GM12878 (cell line): ENCODE measurements at regions not wholly inside any gene's neighbourhood (a gene's known extent, or its start where the extent isn't known, plus 50 kb on each side); places are given as distances from the start of the nearest gene placed in this dataset.

Experiments used
- ATAC-seq: fragments of 200-7000 bp; cut with Tn5 transposase; 3 replicates; pipeline ENCODE4 v1.9.1; 2020; ENCODE audit warnings: mild to moderate bottlenecking, moderate library complexity
- BruUV-seq: library from RNA; stranded (reverse); fragments of 400-500 nt; replicated peaks from 2 replicates; lab custom pipeline; 2021; lab: Mats Ljungman, UMichigan
- CTCF ChIA-PET: fragments of 300-600 bp; sonication (Branson Sonifier 250); formaldehyde crosslinking; extraction: SDS; loops from one replicate; lab custom pipeline; 2021; ENCODE audit warnings: inconsistent platforms; lab: Yijun Ruan, JAX
- POLR2A ChIA-PET: fragments of 350-600 bp; formaldehyde crosslinking; extraction: SDS; loops from one replicate; lab custom pipeline; 2021; ENCODE audit warnings: inconsistent platforms; lab: Charles Lee
- RAD21 ChIA-PET: fragments of 300-600 bp; sonication (Branson Sonifier 250); formaldehyde crosslinking; loops from one replicate; lab custom pipeline; 2023; ENCODE audit warnings: antibody characterized with exemption; ENCODE audit not compliant: unreplicated experiment; lab: Charles Lee
- SMC1A ChIA-PET: fragments of 300-600 bp; sonication (Branson Sonifier 250); formaldehyde crosslinking; loops from one replicate; lab custom pipeline; 2023; ENCODE audit not compliant: unreplicated experiment, uncharacterized antibody; lab: Charles Lee
- DNase-seq: peaks from one replicate; pipeline ENCODE4 v3.0.0-alpha.2; 2011; ENCODE audit warnings: low read depth, low spot score
- FAIRE-seq: peaks from 3 replicates; lab custom pipeline; 2011; peaks lifted over from hg19 to GRCh38; lab: Jason Lieb, UNC
- H2AFZ ChIP-seq: 2 replicates; pipeline ENCODE4 v1.6.0; 2011; ENCODE audit warnings: low read depth, low read length, control low read depth; ENCODE audit not compliant: control insufficient read depth
- H3K27ac ChIP-seq: 2 replicates; pipeline ENCODE4 v1.5.1; 2011; ENCODE audit warnings: control low read depth; ENCODE audit not compliant: control insufficient read depth, insufficient read depth
- H3K27me3 ChIP-seq, 2 experiments: replicated peaks in 1 of 2; 2 replicates each; pipeline versions ENCODE4 v1.6.0 to v1.6.1; 2011; ENCODE audit warnings: low read length in 1 of 2; ENCODE audit not compliant: control insufficient read depth in 2 of 2, insufficient read depth in 2 of 2
- H3K36me3 ChIP-seq, 2 experiments: 2 replicates each; pipeline ENCODE4 v1.5.1; 2011; ENCODE audit warnings: low read length in 1 of 2; ENCODE audit not compliant: control insufficient read depth in 2 of 2, insufficient read depth in 2 of 2
- H3K4me1 ChIP-seq: 2 replicates; pipeline ENCODE4 v1.6.1; 2011; ENCODE audit warnings: mild to moderate bottlenecking, low read length, moderate library complexity, mixed read lengths; ENCODE audit not compliant: control insufficient read depth, insufficient read depth
- H3K4me2 ChIP-seq: 2 replicates; pipeline ENCODE4 v1.6.0; 2011; ENCODE audit warnings: control low read depth; ENCODE audit not compliant: control insufficient read depth, insufficient read depth
- H3K4me3 ChIP-seq: fragments of 200-600 bp; sonication (generic); 2 replicates; pipeline ENCODE4 v1.5.1; 2016
- H3K79me2 ChIP-seq: 2 replicates; pipeline ENCODE4 v1.6.0; 2011; ENCODE audit warnings: low read length; ENCODE audit not compliant: control insufficient read depth, insufficient read depth
- H3K9ac ChIP-seq: 2 replicates; pipeline ENCODE4 v1.8.0; 2011; ENCODE audit warnings: low read length, control low read depth, mixed read lengths; ENCODE audit not compliant: control insufficient read depth, insufficient read depth
- H3K9me3 ChIP-seq: replicated peaks from 3 replicates; pipeline ENCODE4 v1.5.1; 2011; ENCODE audit warnings: mild to moderate bottlenecking, low read length; ENCODE audit not compliant: control insufficient read depth, insufficient read depth
- H4K20me1 ChIP-seq: 2 replicates; pipeline ENCODE4 v1.6.0; 2011; ENCODE audit not compliant: control insufficient read depth, insufficient read depth
- ATF3 ChIP-seq: IDR thresholded peaks from 2 replicates; pipeline ENCODE4 v1.6.1; 2011; ENCODE audit warnings: low read depth, mild to moderate bottlenecking, low read length, moderate library complexity, borderline replicate concordance; ENCODE audit errors: extremely low read depth
- BRCA1 ChIP-seq: IDR thresholded peaks from 2 replicates; pipeline ENCODE4 v1.6.1; 2011; ENCODE audit warnings: low read depth, low read length, improper control_type of control experiment
- CHD1 ChIP-seq: IDR thresholded peaks from 2 replicates; pipeline ENCODE4 v1.6.1; 2012; ENCODE audit warnings: low read depth, low read length, improper control_type of control experiment
- E2F4 ChIP-seq: IDR thresholded peaks from 2 replicates; pipeline ENCODE4 v1.6.1; 2012; ENCODE audit warnings: low read depth, low read length, improper control_type of control experiment
- ELK1 ChIP-seq: IDR thresholded peaks from 2 replicates; pipeline ENCODE4 v1.6.1; 2012; ENCODE audit warnings: low read depth, low read length, improper control_type of control experiment
- IRF4 ChIP-seq: IDR thresholded peaks from 2 replicates; pipeline ENCODE4 v1.6.1; 2011; ENCODE audit warnings: low read depth, low read length
- MTA3 ChIP-seq: IDR thresholded peaks from 2 replicates; pipeline ENCODE4 v1.6.1; 2012; ENCODE audit warnings: low read length, inconsistent platforms, borderline replicate concordance
- PAX8 ChIP-seq: fragments of 450-650 bp; IDR thresholded peaks from 2 replicates; pipeline ENCODE4 v1.6.1; 2017; ENCODE audit warnings: mild to moderate bottlenecking, moderate library complexity
- RAD51 ChIP-seq: fragments of 450-650 bp; IDR thresholded peaks from 2 replicates; pipeline ENCODE4 v1.6.1; 2016; ENCODE audit warnings: moderate library complexity, mild to moderate bottlenecking, inconsistent platforms
- SIN3A ChIP-seq: IDR thresholded peaks from 2 replicates; pipeline ENCODE4 v1.6.1; 2012; ENCODE audit warnings: low read depth, low read length, improper control_type of control experiment
- SKIL ChIP-seq: fragments of 450-650 bp; IDR thresholded peaks from 2 replicates; pipeline ENCODE4 v1.6.1; 2017; ENCODE audit warnings: mild to moderate bottlenecking, low read depth, inconsistent platforms; ENCODE audit not compliant: poor library complexity, severe bottlenecking
- TCF3 ChIP-seq: IDR thresholded peaks from 2 replicates; pipeline ENCODE4 v1.6.1; 2012; ENCODE audit warnings: low read depth, mild to moderate bottlenecking, low read length, borderline replicate concordance; ENCODE audit not compliant: insufficient read depth
- ZNF274 ChIP-seq: IDR thresholded peaks from one replicate; pipeline ENCODE4 v1.8.0; 2011; ENCODE audit not compliant: insufficient read length, insufficient read depth
- WGBS: methylation state at CpG from one replicate; pipeline ENCODE4 v1.1.6; 2016; ENCODE audit warnings: low lambda C conversion rate; ENCODE audit not compliant: insufficient replicate concordance, insufficient coverage; ENCODE audit errors: missing lambda C conversion rate; 5-methylcytosine and 5-hydroxymethylcytosine counted together
- in situ Hi-C: fragments of 300-500 bp; cut with MboI; formaldehyde crosslinking; loops from 9 replicates; pipeline ENCODE4 v1.14.3; 2018; ENCODE audit warnings: mixed read lengths
- intact Hi-C: fragments of 100-400 bp; cut with micrococcal nuclease; formaldehyde crosslinking; loops from one replicate; pipeline ENCODE4 v1.14.2; 2022; ENCODE audit not compliant: unreplicated experiment

- no peak for FAIRE-seq
- CTCF ChIA-PET: interaction anchor here (1.7 kb wide), 1 partner anchor 16 kb away, joined by 3 read pairs; no protein-coding TSS in a partner anchor
- 33% methylated on average over 4 of the region's 4 CpGs for WGBS
These were observed 92.5 kb upstream of the MED13L start for GRCh38 chr12:116370004-116370404.

GRCh38 chr12:116370886-116371580 lies 93.5 kb upstream of the MED13L start:
- BruUV-seq: no TSS peak
- H3K4me3 ChIP-seq: no peak overlapping the region
- 69% methylated on average over 21 of the region's 21 CpGs for WGBS
- in situ Hi-C loops: no loop called here
- ATAC-seq (no peak), DNase-seq (no peak), FAIRE-seq (no peak)
- no peaks in the 10 kb centered on the region for H4K20me1 ChIP-seq
- no peak overlapping the region for H3K9ac ChIP-seq
- no peaks in the 10 kb centered on the region for H3K36me3 ChIP-seq
- no peak overlapping the region for H3K4me2 ChIP-seq
- H3K27me3 ChIP-seq: no peaks in the 10 kb centered on the region
- POLR2A ChIA-PET: no interaction called here
- no peak overlapping the region for H2AFZ ChIP-seq
- H3K79me2 ChIP-seq: no peaks in the 10 kb centered on the region
- SMC1A ChIA-PET: no interaction called here
- RAD21 ChIA-PET: no interaction called here
- no peaks in the 10 kb centered on the region; the same call in 2 of the 3 replicates for H3K9me3 ChIP-seq
- H3K27ac ChIP-seq: no peak overlapping the region
- no peaks in the 10 kb centered on the region for H3K4me1 ChIP-seq
- CTCF ChIA-PET: interaction anchor here (1.7 kb wide), 1 partner anchor 15 kb away, joined by 3 read pairs; no protein-coding TSS in a partner anchor
- intact Hi-C loops: no loop called here
- TF ChIP-seq E2F4 (no peak), SKIL (no peak), TCF3 (no peak), RAD51 (no peak), BRCA1 (no peak), MTA3 (no peak), ATF3 (no peak), CHD1 (no peak)

More at GRCh38 chr12:116370004-116370404, 92.5 kb upstream of the MED13L start:
- POLR2A ChIA-PET: no interaction called here
- no peaks in the 10 kb centered on the region for H3K27me3 ChIP-seq
- no TSS peak for BruUV-seq
- H3K9ac ChIP-seq: no peak overlapping the region
- intact Hi-C loops (no loop called here), in situ Hi-C loops (no loop called here)
- no peaks in the 10 kb centered on the region for H3K4me1 ChIP-seq
- no peak overlapping the region for H3K4me2 ChIP-seq
- no peak overlapping the region for H3K27ac ChIP-seq
- SMC1A ChIA-PET: no interaction called here
- DNase-seq: no peak
- no peak overlapping the region for H3K4me3 ChIP-seq
- TF ChIP-seq SIN3A: no peak
- TF ChIP-seq PAX8: no peak
- TF ChIP-seq ZNF274: no peak
- TF ChIP-seq ELK1: no peak
- no peak for TF ChIP-seq IRF4
- TF ChIP-seq, all 136 proteins: peak for 0
- no peaks in the 10 kb centered on the region for H3K79me2 ChIP-seq
- H3K9me3 ChIP-seq: no peaks in the 10 kb centered on the region; the same call in 2 of the 3 replicates
- no peak overlapping the region for H2AFZ ChIP-seq
- no peaks in the 10 kb centered on the region for H4K20me1 ChIP-seq
- ATAC-seq: no peak
- no peaks in the 10 kb centered on the region for H3K36me3 ChIP-seq
- RAD21 ChIA-PET: no interaction called here
